Liver (tissue), 3 donors: ENCODE measurements at regions not wholly inside any gene's neighbourhood (a gene's known extent, or its start where the extent isn't known, plus 50 kb on each side); places are given as distances from the start of the nearest gene placed in this dataset.

Source experiments
- ATF3 ChIP-seq: IDR thresholded peaks from 2 replicates; pipeline ENCODE4 v1.6.1; 2016; ENCODE audit warnings: antibody characterized with exemption
- CTCF ChIP-seq: fragments of 150-350 bp; IDR thresholded peaks from 2 replicates; pipeline ENCODE4 v1.5.1; 2017; ENCODE audit warnings: improper control_type of control experiment, low read depth, low read length; ENCODE audit not compliant: missing input control
- GABPA ChIP-seq, 2 donors: IDR thresholded peaks in 1 of 2; conservative IDR thresholded peaks in 1 of 2; 2 replicates each; pipeline ENCODE4 v1.6.1; 2016; ENCODE audit warnings: antibody characterized with exemption in 2 of 2, mild to moderate bottlenecking in 1 of 2, moderate library complexity in 1 of 2
- donor health status: healthy.
- donor health status: healthy.

DNA sequence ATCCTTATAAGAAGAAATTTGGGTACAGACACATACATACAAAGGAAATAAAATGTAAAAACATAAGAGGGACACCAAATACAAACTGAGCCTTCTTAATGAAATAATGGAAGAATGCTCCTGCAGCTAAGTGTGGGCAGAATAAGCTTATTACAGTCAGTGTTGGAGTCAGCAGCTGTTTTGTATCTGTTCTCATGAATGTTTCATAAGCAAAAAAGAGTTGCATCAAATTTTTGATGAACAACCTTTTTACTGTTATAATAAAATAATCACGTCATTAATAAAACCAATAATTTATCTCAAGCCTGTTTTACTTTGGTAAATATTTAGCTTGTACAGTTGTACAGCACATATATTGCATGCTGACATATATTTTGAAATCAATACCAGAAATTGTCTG lies 545.6 kb downstream of the LRRC70 start:
- TF ChIP-seq GABPA (IDR thresholded peaks at IDR 0.05 in 1 of 2, conservative IDR thresholded peaks at IDR 0.05 in 1 of 2) = no peak
- TF ChIP-seq ATF3 = no peak
- no peak for TF ChIP-seq CTCF
